Kidney (tissue), 13 donors: ENCODE measurements at regions not wholly inside any gene's neighbourhood (a gene's known extent, or its start where the extent isn't known, plus 50 kb on each side); places are given as distances from the start of the nearest gene placed in this dataset.
A peak's percentile ranks its signal among the peaks of the same experiment; 100 is the strongest.

Source experiments
- DNase-seq, 5 donors: peaks; one replicate each; pipeline ENCODE4 v3.0.0-alpha.2; 2013 to 2020
- FAIRE-seq: peaks from 2 replicates; lab custom pipeline; 2012; peaks lifted over from hg19 to GRCh38; lab: Jason Lieb, UNC
- H3K27ac ChIP-seq, 2 donors: one replicate each; pipeline ENCODE4 v1.7.0; 2013; ENCODE audit warnings: low read depth in 2 of 2, low read length in 2 of 2, inconsistent platforms in 1 of 2
- H3K27me3 ChIP-seq: one replicate; pipeline ENCODE4 v1.7.1; 2013; ENCODE audit warnings: low read length, inconsistent platforms; ENCODE audit not compliant: control insufficient read depth, insufficient read depth
- H3K36me3 ChIP-seq, 3 donors: one replicate each; pipeline versions ENCODE4 v1.7.0 to v1.7.1; 2013; ENCODE audit warnings: low read length in 3 of 3, control low read depth in 1 of 3, inconsistent platforms in 1 of 3; ENCODE audit not compliant: insufficient read depth in 3 of 3, control insufficient read depth in 2 of 3
- H3K4me1 ChIP-seq, 3 donors: one replicate each; pipeline versions ENCODE4 v1.7.0 to v1.7.1; 2013; ENCODE audit warnings: low read length in 3 of 3, inconsistent platforms in 1 of 3, low read depth in 1 of 3; ENCODE audit not compliant: control insufficient read depth in 2 of 3, insufficient read depth in 2 of 3
- H3K4me3 ChIP-seq, 3 donors: one replicate each; pipeline versions ENCODE4 v1.7.0 to v1.8.1; 2013; ENCODE audit warnings: low read length in 3 of 3, control low read depth in 1 of 3, inconsistent platforms in 1 of 3
- H3K9ac ChIP-seq, 3 donors: one replicate each; pipeline versions ENCODE4 v1.7.0 to v1.7.1; 2013; ENCODE audit warnings: low read length in 3 of 3, control low read depth in 1 of 3, inconsistent platforms in 1 of 3
- H3K9me3 ChIP-seq, 3 donors: one replicate each; pipeline versions ENCODE4 v1.7.0 to v1.7.1; 2013; ENCODE audit warnings: low read length in 3 of 3, control low read depth in 1 of 3, inconsistent platforms in 1 of 3; ENCODE audit not compliant: control insufficient read depth in 2 of 3, insufficient read depth in 1 of 3
- CTCF ChIP-seq: IDR thresholded peaks from 3 replicates; pipeline ENCODE4 v1.5.1; 2012; ENCODE audit warnings: mild to moderate bottlenecking, moderate library complexity, borderline replicate concordance; ENCODE audit not compliant: insufficient read depth; ENCODE audit errors: extremely low read depth
- intact Hi-C: fragments of 100-400 bp; cut with DNase I; formaldehyde crosslinking; loops from one replicate; pipeline ENCODE4 v1.11.1; 2022
- donor health status: control.
- donor health status: control.
- donor health status: control.
- donor health status: control.
- donor health status: control.
- donor health status: DM: yes; HTN: yes; CAD: no.
- donor health status: Normal renal cell carcinoma (clear cell type).

DNA sequence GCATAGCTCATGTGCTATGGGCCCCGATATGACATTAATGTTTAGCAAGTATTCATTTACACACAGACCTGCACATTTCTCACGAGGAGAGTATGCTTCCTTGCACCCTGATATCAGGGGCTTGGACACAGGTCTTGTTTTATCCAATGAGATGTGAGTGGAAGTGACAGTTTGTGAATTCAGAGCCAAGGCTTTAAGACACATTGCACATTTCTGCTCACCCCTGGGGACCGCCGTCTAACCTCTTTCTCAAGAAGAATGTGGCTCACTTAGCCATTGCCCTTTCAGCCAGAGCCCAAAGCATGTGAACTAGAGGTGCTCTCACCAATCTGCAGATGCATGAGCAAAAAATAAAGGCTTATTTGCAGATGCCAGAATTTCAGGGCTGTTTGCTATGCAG is 116.1 kb upstream of the C16orf82 start:
- Histone ChIP-seq H3K4me3 (no peak overlapping the region), H3K27me3 (no peaks in the 10 kb centered on the region), H3K4me1 (no peaks in the 10 kb centered on the region), H3K27ac (no peak overlapping the region), H3K9me3 (no peaks in the 10 kb centered on the region), H3K9ac (no peak overlapping the region), H3K36me3 (no peaks in the 10 kb centered on the region)
- intact Hi-C loops = no loop called here
- FAIRE-seq (no peak), DNase-seq (no peak)
- TF ChIP-seq CTCF = no peak

DNA sequence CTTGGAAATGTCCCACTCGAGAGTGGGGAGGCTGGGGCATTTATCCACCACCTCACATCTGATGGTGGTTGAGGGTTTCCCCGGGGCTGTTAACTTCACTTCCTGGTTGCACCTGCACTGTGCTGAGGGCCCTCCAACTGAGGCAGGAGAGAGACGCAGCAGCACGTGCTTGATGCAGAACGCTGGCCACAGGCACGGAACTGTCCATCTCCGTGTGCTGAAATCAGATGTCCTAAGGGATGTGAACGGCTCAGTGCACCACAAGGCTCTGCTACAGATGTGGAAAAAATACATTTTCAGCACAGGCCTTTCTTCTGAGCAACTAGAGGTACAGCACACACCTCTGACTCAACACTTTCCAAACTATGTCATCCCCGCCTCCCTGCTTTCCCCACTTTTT is 114.8 kb upstream of the C16orf82 start:
- Histone ChIP-seq H3K4me3 (no peak overlapping the region), H3K36me3 (no peaks in the 10 kb centered on the region), H3K27ac (no peak overlapping the region), H3K9me3 (no peaks in the 10 kb centered on the region), H3K27me3 (no peaks in the 10 kb centered on the region), H3K4me1 (no peaks in the 10 kb centered on the region), H3K9ac (no peak overlapping the region)
- DNase-seq = peak in 3 of 5 donors; percentile 46 to 61 (median 59)
- TF ChIP-seq CTCF = no peak
- intact Hi-C loops = no loop called here
- no peak for FAIRE-seq

DNA sequence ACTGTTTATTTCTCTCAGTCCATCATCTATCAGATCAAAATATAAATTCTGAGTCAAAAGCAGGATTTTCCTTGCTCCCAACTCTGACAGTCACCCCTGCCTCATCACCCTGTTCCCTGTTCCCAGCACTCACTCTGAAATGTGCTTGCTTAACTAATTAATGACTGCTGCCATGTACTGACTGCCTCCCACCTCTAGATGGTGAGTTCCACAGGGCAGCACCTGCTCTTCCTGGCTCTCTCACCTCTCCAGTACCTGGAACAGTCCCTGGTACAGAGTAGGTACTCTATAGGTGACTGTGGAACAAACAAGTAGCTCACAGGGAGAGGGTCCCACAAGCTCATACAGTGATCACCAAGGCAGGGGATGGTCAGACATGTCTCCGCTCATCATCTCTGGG is 114.3 kb upstream of the C16orf82 start:
- Histone ChIP-seq H3K4me1 (no peaks in the 10 kb centered on the region), H3K36me3 (no peaks in the 10 kb centered on the region), H3K27me3 (no peaks in the 10 kb centered on the region), H3K9me3 (no peaks in the 10 kb centered on the region), H3K4me3 (no peak overlapping the region), H3K9ac (no peak overlapping the region), H3K27ac (no peak overlapping the region)
- no peak for TF ChIP-seq CTCF
- no peak for DNase-seq
- intact Hi-C loops = no loop called here
- no peak for FAIRE-seq

GRCh38 chr16:26957283-26957859 is 109.4 kb upstream of the C16orf82 start:
- FAIRE-seq (no peak), DNase-seq (no peak)
- Histone ChIP-seq H3K4me3 (no peak overlapping the region), H3K9ac (no peak overlapping the region), H3K9me3 (no peaks in the 10 kb centered on the region), H3K27ac (no peak overlapping the region), H3K36me3 (no peaks in the 10 kb centered on the region), H3K27me3 (no peaks in the 10 kb centered on the region), H3K4me1 (no peaks in the 10 kb centered on the region)
- TF ChIP-seq CTCF = no peak
- intact Hi-C loops = no loop called here
